ENCODE measurements at regions not wholly inside any gene's neighbourhood (a gene's known extent, or its start where the extent isn't known, plus 50 kb on each side); places are given as distances from the start of the nearest gene placed in this dataset.

- no peak for DNase-seq (ENCODE audit: low spot score)
Measured at GRCh38 chr13:21997726-21998125, 326.9 kb downstream of the FGF9 start.

DNA sequence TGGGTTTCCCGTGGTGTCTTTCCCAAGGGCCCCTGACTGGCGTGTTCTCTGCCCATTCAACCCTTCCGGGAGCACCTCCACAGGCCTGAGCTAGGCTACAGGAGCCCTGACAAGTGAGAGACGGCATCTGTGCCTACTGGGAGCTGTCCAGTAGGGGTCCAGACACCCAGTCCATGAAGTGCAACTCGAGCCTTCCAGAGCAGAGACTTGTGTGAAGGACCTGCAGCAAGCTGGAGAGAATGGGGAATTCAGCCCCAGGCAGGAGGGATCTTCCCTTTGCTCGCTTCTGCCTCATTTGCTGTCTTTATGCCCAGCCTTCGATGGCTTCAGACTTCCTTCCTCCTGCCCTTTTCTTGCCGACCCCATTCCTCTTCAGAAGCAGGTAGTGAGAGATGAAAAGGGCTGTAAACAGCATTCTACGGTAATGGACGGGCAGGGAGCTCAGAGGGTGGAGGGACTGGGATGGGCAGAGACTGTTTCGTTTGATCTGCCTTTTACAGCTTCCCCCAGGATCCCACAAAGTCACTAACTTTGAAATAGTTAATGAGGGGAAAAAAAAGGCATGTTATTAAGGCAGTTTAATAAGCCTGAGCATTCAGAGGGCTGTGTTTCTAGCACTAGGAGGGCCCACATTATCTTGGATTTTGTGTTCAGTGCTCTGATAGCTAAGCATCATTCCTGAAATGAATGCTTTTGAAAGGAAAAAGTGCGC is 327.6 kb downstream of the FGF9 start:
- DNase-seq (ENCODE audit: low spot score) (no peak), ATAC-seq (ENCODE audit: low read depth) (no peak; the same call in 2 of the 3 replicates)
- H3K36me3 ChIP-seq (ENCODE audit: low read depth), result no peaks in the 10 kb centered on the region
- H3K27ac ChIP-seq (ENCODE audit: poor library complexity, severe bottlenecking), result no peak overlapping the region
- no peaks in the 10 kb centered on the region for H3K4me1 ChIP-seq (ENCODE audit: insufficient read depth, poor library complexity, severe bottlenecking)
- H3K4me3 ChIP-seq (ENCODE audit: severe bottlenecking), result no peak overlapping the region
- H3K9me3 ChIP-seq (ENCODE audit: severe bottlenecking), result no peaks in the 10 kb centered on the region
- TF ChIP-seq, protein P1, sequence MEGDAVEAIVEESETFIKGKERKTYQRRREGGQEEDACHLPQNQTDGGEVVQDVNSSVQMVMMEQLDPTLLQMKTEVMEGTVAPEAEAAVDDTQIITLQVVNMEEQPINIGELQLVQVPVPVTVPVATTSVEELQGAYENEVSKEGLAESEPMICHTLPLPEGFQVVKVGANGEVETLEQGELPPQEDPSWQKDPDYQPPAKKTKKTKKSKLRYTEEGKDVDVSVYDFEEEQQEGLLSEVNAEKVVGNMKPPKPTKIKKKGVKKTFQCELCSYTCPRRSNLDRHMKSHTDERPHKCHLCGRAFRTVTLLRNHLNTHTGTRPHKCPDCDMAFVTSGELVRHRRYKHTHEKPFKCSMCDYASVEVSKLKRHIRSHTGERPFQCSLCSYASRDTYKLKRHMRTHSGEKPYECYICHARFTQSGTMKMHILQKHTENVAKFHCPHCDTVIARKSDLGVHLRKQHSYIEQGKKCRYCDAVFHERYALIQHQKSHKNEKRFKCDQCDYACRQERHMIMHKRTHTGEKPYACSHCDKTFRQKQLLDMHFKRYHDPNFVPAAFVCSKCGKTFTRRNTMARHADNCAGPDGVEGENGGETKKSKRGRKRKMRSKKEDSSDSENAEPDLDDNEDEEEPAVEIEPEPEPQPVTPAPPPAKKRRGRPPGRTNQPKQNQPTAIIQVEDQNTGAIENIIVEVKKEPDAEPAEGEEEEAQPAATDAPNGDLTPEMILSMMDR (IDR thresholded peaks at IDR 0.05; ENCODE audit: poor library complexity, severe bottlenecking), result no peak
- H3K27me3 ChIP-seq (ENCODE audit: insufficient read depth, poor library complexity, severe bottlenecking), result no peaks in the 10 kb centered on the region

More at GRCh38 chr13:21997726-21998125, 326.9 kb downstream of the FGF9 start:
- TF ChIP-seq, protein P1 (IDR thresholded peaks at IDR 0.05; ENCODE audit: poor library complexity, severe bottlenecking), result no peak
- Histone ChIP-seq H3K27ac (ENCODE audit: poor library complexity, severe bottlenecking) (no peak overlapping the region), H3K9me3 (ENCODE audit: severe bottlenecking) (no peaks in the 10 kb centered on the region), H3K4me3 (ENCODE audit: severe bottlenecking) (no peak overlapping the region), H3K36me3 (ENCODE audit: low read depth) (no peaks in the 10 kb centered on the region), H3K4me1 (ENCODE audit: insufficient read depth, poor library complexity, severe bottlenecking) (no peaks in the 10 kb centered on the region), H3K27me3 (ENCODE audit: insufficient read depth, poor library complexity, severe bottlenecking) (no peaks in the 10 kb centered on the region)
- ATAC-seq (ENCODE audit: low read depth), result no peak

DNA sequence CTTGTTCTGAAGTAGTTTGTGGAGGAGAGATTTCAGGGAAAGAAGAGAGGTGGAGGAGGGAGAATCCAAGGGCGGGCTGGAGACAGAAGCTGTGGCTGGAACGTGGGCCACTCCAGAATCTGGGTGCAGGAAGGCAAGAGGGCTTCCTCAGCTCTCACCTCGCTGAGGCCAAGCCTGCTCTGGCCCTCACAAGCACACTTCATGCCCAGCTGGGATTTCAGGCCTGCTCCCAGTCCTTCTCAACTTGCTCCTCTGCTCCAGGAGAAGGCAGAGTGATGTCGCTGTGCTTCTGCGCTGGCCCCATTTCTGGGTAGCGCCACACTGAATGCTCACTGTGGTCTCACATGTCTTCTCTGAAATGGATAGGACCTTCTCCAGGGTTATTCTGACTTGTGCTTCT is 328.8 kb downstream of the FGF9 start:
- DNase-seq (ENCODE audit: low spot score), result no peak
- no peak overlapping the region for H3K27ac ChIP-seq (ENCODE audit: poor library complexity, severe bottlenecking)
- TF ChIP-seq, protein P1 (IDR thresholded peaks at IDR 0.05; ENCODE audit: poor library complexity, severe bottlenecking), result no peak
- no peaks in the 10 kb centered on the region for H3K9me3 ChIP-seq (ENCODE audit: severe bottlenecking)
- no peak for ATAC-seq (ENCODE audit: low read depth)
- no peak overlapping the region for H3K4me3 ChIP-seq (ENCODE audit: severe bottlenecking)
- no peaks in the 10 kb centered on the region for H3K36me3 ChIP-seq (ENCODE audit: low read depth)
- no peaks in the 10 kb centered on the region for H3K27me3 ChIP-seq (ENCODE audit: insufficient read depth, poor library complexity, severe bottlenecking)
- H3K4me1 ChIP-seq (ENCODE audit: insufficient read depth, poor library complexity, severe bottlenecking), result no peaks in the 10 kb centered on the region

DNA sequence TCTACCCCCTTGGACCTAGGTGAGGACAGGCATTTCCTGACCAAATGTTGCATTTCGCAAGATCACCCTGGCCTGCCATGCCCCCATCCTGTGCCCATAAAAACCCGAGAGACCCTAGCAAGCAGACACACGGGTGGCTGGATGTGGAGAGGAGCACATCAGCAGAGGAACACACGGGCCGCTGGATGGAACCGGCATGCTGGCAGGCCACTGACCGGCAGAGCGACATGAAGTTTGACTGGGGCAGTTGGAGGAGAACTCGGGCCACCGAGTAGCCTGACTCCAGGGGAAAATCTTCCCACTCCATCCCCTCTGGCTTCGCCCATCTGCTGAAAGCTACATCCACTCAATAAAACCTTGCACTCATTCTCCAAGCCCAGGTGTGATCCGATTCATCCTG is 329.3 kb downstream of the FGF9 start:
- Histone ChIP-seq H3K9me3 (ENCODE audit: severe bottlenecking) (no peaks in the 10 kb centered on the region), H3K4me3 (ENCODE audit: severe bottlenecking) (no peak overlapping the region), H3K4me1 (ENCODE audit: insufficient read depth, poor library complexity, severe bottlenecking) (no peaks in the 10 kb centered on the region), H3K27ac (ENCODE audit: poor library complexity, severe bottlenecking) (no peak overlapping the region), H3K27me3 (ENCODE audit: insufficient read depth, poor library complexity, severe bottlenecking) (no peaks in the 10 kb centered on the region), H3K36me3 (ENCODE audit: low read depth) (no peaks in the 10 kb centered on the region)
- DNase-seq (ENCODE audit: low spot score) (no peak), ATAC-seq (ENCODE audit: low read depth) (no peak)
- TF ChIP-seq, protein P1 (IDR thresholded peaks at IDR 0.05; ENCODE audit: poor library complexity, severe bottlenecking), result no peak

GRCh38 chr13:22001336-22001735 is 330.5 kb downstream of the FGF9 start:
- Histone ChIP-seq H3K36me3 (ENCODE audit: low read depth) (no peaks in the 10 kb centered on the region), H3K27ac (ENCODE audit: poor library complexity, severe bottlenecking) (no peak overlapping the region), H3K9me3 (ENCODE audit: severe bottlenecking) (no peaks in the 10 kb centered on the region), H3K4me3 (ENCODE audit: severe bottlenecking) (no peak overlapping the region), H3K27me3 (ENCODE audit: insufficient read depth, poor library complexity, severe bottlenecking) (no peaks in the 10 kb centered on the region), H3K4me1 (ENCODE audit: insufficient read depth, poor library complexity, severe bottlenecking) (no peaks in the 10 kb centered on the region)
- DNase-seq (ENCODE audit: low spot score) (no peak), ATAC-seq (ENCODE audit: low read depth) (no peak)
- TF ChIP-seq, protein P1 (IDR thresholded peaks at IDR 0.05; ENCODE audit: poor library complexity, severe bottlenecking), result no peak
